HG02981 (cell line): ENCODE measurements at regions not wholly inside any gene's neighbourhood (a gene's known extent, or its start where the extent isn't known, plus 50 kb on each side); places are given as distances from the start of the nearest gene placed in this dataset.

Source experiments
- ATAC-seq: cut with Tn5 transposase; IDR thresholded peaks from one replicate; pipeline ENCODE4 v1.9.1; 2021; ENCODE audit warnings: mild to moderate bottlenecking, moderate library complexity; ENCODE audit not compliant: unreplicated experiment

DNA sequence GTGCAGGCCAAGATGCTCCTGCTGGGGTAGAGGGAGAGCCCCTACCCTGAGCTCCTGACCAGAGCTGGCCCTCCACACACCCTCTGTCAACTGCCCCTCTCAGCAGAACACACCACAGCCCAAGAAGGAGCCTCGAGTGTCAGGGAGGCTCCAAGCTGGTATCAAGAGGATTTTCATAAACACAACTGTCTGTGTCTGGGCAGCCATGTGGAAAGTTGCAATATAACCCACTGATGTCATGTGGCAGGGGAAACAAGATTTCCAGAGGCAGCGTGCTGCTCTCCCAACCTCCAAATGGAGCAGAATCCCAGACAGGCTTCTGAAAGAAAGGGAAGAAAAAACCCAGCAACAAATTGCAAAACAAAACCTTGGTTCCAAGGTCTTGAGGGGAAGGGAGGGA, 569.9 kb downstream of the BUD13 start:
- no peak for ATAC-seq

DNA sequence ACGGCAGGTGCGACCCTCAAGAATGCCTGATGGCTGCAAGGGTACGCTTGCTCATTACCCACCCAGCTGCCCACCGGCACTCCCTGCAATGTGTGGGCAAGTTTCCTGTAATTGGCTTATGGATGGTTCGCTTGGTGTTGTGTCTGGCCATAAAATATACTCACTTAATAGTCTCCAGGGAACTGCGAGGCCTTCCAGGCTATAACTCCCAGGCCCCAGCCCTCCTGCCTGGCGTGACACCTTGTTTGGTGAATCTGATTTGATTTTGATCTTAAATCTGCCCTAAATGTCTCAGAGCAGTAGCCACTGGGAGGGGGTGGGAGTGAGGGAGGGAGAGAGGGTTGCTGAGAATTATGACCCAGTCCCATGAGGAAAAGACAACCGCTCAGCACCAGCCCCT, 572.2 kb downstream of the BUD13 start:
- ATAC-seq: no peak

DNA sequence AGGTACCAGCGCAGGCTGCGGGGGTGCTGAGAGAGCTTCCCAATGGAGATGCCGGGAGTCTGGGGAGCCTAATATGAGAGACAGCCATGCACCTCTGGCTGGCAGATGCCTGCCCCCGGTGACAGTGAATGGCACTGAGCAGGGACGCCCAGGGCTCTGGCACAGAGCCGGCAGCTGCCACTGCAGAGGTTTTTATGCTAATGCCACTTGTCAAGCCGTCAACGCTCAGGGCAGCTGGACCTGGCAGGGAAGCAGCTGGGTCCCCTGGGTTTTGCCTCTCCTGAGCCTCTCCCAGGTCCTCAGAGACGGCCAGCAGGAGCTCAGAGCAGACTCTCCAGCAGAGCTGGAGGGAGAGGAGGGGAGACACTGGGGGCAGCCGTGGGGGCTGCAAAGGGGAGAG, 573.6 kb downstream of the BUD13 start:
- ATAC-seq: no peak

DNA sequence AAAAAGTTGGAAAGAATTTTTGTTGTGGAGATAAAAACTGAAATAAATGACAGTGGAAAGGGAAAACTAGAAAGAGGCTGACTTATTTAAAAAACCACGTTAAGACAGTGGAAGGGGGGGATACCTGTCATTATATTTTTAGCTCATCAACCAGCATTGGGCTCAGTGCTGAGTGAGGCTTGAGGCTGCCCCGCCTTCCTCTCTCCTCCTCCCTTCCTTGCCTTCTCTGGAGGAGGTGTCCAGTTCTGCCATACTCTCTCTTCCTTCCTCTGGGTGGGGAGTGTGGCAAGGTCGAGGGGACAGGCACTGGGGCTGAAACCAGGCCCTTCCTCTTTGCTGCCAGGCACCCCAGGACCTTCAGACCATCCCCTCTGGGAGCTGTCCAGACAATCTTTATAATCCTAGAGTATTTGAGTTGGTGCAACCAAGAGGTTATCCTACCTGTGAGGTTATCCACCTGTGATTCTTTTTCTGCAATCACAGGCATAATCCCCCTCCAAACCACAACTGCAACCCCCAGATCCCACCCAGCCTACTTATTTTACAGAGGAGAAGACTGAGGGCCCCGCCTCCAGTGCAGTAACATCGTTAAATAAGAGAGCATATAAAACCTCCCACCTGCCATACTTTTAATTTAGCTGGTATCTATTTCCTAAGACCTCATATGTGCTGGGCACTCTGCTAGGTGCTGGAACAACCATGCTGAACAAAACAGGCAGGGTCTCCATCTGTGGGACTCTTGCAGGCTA, 578.5 kb downstream of the BUD13 start:
- ATAC-seq: no peak

DNA sequence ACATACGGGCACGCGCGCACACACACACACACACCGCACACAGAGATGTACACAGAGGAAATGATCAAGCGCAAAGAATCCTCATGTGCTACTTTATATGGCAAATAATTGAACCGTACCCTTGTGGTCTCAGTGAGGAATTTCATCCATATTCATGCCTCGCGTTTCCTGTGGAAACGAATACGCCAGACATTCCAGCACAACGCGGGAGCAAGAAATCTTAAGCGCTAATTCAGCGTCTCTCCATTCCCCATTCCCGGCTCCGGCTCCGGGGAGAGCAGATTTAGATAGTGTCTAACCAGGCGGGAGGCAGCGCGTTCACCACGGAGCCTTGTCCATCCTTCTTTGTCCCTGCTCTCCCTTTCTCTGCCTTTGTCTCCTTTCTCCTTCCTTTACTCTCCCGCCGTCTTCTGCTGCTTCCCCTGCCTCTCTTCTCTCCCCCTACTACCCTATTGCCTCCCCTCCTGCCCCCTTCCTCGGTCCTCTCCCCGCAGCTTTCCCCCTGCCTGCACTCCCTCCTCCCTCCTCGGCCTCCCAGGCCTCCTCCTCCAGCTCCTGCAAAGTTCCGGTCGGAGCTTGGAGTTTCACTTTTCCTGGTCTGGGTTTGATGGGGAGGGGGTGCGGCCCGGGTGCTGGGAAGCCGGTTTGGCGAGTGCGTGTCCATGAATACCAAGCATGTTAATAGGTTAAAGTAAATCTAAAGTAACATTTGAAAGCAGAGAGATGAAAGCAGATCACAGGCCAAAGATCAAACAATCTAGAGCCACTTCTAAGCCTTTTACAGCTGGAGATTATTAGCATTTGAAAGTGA, 579.3 kb downstream of the BUD13 start:
- no peak for ATAC-seq

DNA sequence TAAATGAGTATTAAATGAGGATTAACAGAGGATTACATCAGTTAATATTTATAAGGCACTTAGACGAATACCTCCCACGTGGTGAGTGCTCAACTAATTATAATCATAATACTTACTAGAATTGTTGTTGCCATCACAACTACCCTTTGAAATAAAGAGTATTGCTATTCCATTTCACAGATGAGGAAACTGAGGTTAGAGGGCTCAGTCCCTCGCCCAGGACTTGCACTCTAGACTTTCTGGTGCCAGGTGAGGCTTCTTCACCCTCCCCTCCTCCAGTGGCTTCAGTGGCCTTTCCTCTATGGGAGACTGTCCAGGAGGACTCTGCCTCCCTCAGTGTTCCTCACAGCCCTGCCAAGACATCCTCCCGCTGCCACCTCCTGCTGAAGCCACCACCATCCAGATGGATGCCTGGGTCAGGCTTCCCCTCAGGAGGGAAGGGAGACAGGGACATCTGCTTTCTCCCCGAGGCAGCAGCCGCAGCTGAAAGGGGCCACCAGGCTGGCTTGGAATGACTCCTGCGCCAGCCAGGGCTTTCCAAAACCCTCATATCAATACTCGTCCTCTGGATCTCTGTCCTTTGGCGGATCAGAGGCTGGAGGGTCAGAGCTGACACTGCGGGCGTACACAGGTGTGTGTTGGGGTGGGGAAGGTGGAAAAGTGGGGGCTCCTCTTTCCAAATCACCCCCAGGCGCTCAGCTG, 580.1 kb downstream of the BUD13 start:
- no peak for ATAC-seq

DNA sequence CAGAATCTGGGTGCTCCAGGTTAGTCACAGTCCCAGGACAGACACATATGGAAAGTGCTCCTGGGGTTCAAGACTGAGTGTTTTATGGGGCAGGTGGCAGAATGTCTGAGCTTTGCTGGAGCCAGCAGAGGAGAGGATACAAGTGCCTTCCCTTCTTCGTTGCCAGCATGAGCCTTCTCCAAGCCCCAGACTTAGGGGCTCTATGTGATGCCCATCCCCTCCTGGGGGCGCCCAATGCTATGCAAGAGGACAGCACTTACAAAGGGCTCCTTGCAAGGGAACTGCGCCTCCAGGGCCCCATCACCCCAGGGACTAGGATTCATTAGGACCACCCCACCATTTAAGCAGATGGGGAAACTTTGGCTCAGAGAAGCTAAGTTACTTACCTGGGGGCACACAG, 581.9 kb downstream of the BUD13 start:
- no peak for ATAC-seq

DNA sequence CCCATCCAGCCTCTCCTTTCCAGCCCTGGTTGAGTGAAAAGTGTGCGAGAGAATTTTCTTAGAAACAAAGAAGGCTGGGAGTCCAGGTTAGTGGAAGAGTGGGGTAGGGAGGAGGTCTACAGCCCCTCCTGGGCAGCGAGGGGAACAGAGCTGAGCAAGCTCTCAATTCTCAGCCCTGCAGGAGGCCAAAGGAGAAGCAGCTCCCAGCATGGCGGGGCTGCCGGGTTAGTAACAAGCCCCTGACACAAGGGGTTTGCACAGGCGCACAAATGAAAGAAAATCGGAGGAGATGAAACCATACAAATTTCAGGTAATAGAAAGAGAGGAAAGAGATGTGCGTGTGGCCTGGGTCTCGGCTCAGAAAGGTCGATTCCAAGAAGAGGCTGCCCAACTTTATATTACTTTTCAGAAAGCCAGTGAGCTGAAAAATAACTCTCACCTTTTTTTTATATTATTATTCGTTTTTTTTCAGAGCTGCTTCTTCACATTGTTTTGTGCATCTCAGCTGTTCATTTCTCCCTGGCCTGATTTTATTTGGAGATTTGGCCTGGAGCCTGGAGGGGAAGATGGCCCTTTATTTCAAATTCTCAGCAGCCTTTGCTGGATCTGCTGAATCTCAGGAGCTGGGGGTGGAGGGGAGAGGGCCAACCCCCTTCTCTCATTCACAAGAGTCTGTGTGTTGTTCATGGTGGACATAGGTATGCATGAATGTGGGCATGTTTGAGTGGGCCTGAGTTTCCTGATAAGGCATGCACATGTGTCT, 583.2 kb downstream of the BUD13 start:
- no peak for ATAC-seq

DNA sequence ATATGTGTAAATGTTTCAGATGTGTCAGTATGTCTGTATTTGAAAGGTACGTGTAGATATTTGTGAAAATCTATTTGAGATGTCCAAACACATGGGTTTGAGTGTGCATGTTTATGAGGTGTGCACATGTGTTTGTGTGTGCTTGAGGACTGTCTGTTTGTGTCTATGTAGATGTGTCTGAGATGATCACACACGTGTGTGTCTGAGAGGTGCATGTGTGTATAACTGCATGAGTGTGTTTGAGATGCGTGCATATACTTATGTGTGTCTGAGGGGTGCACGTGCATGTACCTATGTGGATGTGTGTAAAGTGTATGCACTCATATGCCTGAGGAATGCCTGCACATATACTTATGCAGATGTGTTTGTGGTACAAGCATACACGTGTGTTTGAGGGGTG, 584.4 kb downstream of the BUD13 start:
- no peak for ATAC-seq

DNA sequence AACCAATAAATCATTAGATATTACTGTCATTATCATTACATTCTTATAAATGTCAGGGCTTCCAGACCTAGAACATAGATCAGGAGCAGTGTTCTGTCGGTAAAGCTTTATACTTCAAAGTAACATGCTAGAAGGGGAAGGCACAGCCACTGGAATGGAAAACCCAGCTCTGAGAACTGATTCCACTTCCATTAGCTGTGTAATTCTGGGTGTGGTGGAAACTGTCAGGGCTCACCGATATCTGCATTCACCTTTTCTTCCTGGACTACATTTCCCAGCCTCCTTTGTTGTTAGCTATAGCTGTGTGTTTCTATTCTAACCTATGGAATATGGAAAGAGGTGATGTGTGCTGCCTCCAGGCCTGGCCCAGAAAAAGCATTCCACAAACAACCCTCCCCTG, 585.8 kb downstream of the BUD13 start:
- ATAC-seq: no peak

DNA sequence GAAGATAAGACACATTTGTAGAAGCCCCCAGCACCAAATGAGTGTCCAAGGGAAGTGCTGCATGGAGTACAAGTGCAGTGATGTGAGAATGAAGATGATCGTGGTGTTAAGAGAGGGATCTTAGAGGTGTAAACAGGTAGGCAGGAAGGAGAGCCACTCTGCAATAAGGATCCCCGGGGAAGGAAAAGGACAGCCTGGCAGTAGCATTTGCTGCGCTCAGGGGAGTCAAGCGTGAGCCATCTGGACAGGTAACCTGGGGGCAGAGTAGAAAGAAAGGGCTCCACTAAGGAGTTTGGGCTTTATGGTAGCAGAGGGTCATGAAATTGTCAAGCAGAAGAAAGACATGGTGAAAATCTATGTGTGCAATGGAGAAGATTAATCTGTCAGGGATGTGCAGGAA, 587.2 kb downstream of the BUD13 start:
- no peak for ATAC-seq

DNA sequence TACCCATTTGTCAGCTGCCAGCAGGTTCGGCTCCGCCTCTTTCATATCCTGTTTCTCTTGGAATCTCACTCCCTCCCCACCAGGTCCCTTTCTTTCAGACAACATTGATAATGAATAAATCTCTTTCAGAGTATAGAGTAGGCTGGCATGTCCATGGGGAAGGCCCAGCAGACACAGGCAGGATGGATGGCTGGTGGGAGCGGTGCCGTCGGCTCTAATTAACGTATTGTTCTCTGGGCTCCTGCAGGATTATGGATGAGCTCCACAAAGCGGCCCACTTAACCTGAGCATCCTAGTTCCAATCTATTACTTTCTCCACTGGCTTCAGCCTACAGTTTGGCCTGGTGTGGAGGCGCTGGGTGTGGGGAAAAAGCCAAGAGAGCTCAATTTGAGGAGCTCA, 588.0 kb downstream of the BUD13 start:
- ATAC-seq: no peak

DNA sequence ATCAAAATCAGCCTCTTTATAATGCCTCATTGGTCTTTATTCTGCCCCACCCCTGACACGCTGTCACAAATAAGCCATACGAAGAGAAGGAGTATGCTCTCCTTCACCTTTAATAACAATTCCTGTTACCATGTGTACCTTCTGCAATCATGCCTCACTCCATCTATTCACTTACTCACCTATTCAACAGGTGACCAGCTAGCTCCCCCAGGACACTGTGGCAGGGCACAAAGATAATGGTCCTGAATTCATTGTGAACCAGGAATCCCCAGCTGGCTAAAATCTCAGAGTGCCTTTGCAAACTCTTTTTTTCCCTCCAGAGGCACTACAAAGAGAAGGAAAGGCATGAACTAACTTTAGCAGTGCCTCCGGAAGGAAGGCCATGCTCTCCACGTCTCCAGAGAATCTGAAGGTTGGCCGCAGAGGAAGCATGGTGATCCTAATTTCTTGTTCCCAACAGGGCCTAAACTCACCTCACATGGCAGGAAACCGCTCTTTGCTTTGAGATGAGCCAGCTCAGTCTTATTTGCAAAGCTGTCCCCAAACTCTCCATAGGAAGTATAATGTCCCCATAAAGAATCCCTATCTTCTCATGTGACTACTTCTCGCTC, 590.3 kb downstream of the BUD13 start:
- ATAC-seq: no peak

DNA sequence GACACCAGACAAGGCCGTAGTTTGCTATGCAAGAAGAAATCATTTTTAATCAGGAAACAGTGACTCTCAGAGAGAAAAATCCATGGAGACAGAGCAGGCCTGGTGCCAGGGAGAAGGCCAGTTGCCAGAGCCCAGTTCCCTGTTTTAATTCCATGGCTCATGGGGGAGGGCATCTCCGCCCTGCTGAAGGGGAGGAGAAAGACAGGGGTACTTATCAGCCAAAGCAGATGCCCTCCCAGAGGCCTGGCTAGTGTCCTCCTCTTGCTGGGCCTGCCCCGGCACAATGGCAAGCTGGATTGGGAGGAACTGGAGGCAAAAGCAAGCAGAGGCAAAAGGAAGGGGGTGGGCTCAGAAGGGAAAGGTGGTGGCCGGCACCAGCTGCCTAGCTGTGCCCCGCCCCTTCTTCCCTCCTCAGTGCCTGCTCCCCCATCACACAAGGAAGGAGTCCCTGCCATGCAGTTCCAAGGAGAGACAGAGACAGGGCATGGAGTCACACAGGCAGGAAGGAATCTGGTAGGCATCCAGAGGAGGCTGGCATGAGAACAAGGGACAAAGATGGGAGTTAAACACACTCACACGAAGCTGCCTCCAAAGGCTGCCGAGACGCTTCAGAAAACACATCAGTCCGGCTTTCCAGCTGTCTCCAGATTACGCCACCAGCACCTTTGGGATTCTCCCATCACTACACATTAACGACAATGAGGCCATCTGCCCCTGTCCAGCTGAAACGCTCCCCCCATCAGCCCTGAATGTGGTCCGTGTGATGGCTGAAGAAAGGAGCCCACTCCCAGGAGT, 591.8 kb downstream of the BUD13 start:
- no peak for ATAC-seq

DNA sequence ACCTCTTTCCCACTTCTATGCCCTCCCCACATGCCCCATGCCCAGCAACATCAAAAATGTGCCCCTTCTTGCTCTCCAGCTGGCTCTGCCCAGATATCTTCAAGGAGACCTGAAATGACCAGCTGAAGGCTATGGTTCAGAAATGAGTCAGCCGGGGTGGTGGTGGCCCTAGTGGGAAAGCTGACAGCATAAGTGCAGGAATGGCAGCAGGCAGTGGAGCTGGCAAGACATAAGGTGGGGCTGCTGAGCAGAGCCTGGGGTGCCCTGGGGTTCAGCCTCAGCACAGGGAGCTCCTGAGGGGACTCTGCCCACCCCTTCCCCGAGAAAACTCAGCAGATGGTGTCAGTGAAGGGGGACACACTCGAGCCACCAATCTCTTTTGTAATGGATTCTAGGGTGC, 593.4 kb downstream of the BUD13 start:
- no peak for ATAC-seq

DNA sequence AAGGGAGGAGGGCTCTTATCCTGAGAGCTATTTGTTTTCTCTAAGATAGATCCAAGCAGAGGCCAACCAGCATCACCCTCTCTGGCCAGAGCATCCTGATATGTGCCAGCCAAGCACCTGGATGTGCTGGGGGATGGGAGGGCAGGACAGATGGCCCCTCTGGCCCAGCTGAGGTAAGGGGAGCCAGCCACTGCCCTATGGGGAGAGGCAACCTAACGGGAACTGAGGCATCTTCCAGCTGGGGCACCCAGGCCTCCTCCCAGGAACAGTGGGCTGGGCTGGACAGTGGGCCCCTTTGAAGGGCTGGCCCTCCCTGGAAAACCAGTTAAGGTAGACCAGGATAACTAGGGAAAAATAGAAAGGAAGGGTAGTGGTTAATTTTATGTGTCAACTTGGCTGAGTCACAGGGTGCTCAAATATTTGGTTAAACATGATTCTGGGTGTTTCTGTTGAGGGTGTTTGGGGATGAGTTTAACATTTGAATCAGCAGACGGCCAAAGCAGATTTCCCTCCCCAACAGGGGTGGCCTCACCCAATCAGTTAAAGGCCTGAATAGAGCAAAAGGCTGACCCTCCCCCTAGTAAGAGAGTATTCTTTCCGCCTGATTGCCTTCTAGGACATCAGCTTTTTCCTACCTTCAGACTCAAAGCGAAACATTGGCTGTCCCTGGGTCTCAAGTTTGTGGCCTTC, 595.1 kb downstream of the BUD13 start:
- no peak for ATAC-seq

DNA sequence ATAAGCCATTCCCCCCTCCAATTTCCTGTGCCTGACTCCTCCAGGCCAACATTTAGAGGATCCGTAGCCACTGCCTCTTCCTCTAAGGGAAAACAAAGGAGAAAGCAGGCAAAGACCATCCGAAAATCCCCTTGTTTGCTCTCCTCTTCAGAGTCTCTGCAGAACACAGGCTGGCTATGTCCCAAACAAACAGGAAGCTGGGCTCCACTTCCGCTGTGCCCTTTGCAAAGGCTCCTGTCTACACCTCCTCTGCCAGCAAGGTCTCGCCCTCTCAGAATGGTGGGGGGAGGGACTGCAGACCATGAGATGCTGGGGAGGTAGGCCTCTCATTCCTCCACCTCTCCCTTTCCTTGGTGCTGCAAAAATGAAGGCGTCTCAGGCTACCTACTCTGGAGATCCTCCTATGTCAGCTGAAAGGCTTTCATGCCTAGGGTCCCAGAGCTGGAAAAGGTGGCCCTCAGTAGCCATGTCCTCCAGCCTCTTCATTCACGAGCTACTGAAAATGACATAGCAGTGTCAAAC, 596.2 kb downstream of the BUD13 start:
- no peak for ATAC-seq

DNA sequence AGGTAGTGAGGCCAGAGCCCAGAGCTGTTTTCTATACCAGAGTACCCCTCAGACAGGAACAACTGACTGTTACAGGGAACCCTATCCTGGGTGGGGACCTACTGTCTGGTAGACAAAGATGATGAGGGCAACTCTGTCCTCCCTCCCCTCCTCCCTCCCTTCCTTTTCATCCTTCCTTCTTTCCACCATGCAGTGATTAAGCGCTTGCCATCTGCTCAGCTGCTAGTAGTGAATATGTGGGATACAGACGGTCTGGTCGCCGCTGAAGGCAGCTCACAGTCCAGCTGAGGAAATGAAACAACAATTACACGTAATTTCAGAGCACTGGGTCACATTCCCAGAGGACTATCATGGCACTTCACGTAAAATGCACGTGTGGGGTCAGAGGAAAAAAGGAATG, 597.1 kb downstream of the BUD13 start:
- no peak for ATAC-seq
